ENCODE measurements at regions not wholly inside any gene's neighbourhood (a gene's known extent, or its start where the extent isn't known, plus 50 kb on each side); places are given as distances from the start of the nearest gene placed in this dataset.

DNA sequence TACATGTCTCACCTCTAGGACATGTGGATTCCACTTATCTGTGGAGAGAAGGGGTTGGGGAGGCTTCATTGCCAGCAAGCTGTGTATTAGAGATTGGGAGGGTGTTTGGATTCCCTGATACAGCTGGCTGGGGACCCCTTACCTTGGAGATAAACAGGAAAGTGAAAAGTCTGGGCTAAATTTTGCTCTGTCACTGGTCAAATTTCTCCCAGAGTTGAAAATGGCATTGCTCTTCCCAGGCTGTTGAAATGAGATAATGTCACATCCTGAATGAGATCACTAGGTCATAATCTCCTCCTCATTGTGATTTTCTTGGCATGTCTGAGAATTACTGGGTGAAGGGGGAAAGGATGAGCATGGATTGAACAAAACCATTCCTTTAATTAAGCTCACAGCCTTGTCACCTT is 265.0 kb upstream of the PARD3B start:
- TF ChIP-seq, protein P1, sequence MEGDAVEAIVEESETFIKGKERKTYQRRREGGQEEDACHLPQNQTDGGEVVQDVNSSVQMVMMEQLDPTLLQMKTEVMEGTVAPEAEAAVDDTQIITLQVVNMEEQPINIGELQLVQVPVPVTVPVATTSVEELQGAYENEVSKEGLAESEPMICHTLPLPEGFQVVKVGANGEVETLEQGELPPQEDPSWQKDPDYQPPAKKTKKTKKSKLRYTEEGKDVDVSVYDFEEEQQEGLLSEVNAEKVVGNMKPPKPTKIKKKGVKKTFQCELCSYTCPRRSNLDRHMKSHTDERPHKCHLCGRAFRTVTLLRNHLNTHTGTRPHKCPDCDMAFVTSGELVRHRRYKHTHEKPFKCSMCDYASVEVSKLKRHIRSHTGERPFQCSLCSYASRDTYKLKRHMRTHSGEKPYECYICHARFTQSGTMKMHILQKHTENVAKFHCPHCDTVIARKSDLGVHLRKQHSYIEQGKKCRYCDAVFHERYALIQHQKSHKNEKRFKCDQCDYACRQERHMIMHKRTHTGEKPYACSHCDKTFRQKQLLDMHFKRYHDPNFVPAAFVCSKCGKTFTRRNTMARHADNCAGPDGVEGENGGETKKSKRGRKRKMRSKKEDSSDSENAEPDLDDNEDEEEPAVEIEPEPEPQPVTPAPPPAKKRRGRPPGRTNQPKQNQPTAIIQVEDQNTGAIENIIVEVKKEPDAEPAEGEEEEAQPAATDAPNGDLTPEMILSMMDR (IDR thresholded peaks at IDR 0.05): no peak
- no peak for TF ChIP-seq POLR2A (IDR thresholded peaks at IDR 0.05)

All from lower leg skin (tissue), 3 donors.